Calu3 (cell line): ENCODE measurements at regions not wholly inside any gene's neighbourhood (a gene's known extent, or its start where the extent isn't known, plus 50 kb on each side); places are given as distances from the start of the nearest gene placed in this dataset.

Experiments used
- BruUV-seq: library from RNA; stranded (reverse); fragments of 400-500 nt; replicated peaks from 2 replicates; lab custom pipeline; 2021; lab: Mats Ljungman, UMichigan
- CTCF ChIA-PET: fragments of 300-600 bp; sonication (Branson Sonifier 250); formaldehyde crosslinking; loops from one replicate; lab custom pipeline; 2022; ENCODE audit warnings: antibody characterized with exemption; lab: Charles Lee
- DNase-seq: peaks from one replicate; pipeline ENCODE4 v3.0.0; 2022
- H3K27ac Mint-ChIP-seq: one replicate; pipeline ENCODE4 v1.8.0; 2022; ENCODE audit warnings: mixed read lengths; ENCODE audit not compliant: unreplicated experiment
- H3K27me3 Mint-ChIP-seq: one replicate; pipeline ENCODE4 v1.8.0; 2022; ENCODE audit warnings: mixed read lengths; ENCODE audit not compliant: unreplicated experiment
- H3K36me3 Mint-ChIP-seq: one replicate; pipeline ENCODE4 v1.8.0; 2022; ENCODE audit warnings: mild to moderate bottlenecking, moderate library complexity, mixed read lengths; ENCODE audit not compliant: insufficient read depth, unreplicated experiment
- H3K4me1 Mint-ChIP-seq: one replicate; pipeline ENCODE4 v1.8.0; 2022; ENCODE audit warnings: mild to moderate bottlenecking, low read depth, mixed read lengths; ENCODE audit not compliant: unreplicated experiment
- H3K4me3 Mint-ChIP-seq: one replicate; pipeline ENCODE4 v1.8.0; 2022; ENCODE audit warnings: mild to moderate bottlenecking, low read depth, moderate library complexity, mixed read lengths; ENCODE audit not compliant: unreplicated experiment
- H3K9me3 Mint-ChIP-seq: one replicate; pipeline ENCODE4 v1.8.0; 2022; ENCODE audit warnings: low read depth, mixed read lengths; ENCODE audit not compliant: unreplicated experiment
- intact Hi-C: fragments of 100-400 bp; cut with micrococcal nuclease; formaldehyde crosslinking; loops from one replicate; pipeline ENCODE4 v1.10.0; 2022; ENCODE audit not compliant: unreplicated experiment
- TF ChIP-seq, protein P1 (sequence below): fragments of 200-600 bp; IDR thresholded peaks from one replicate; pipeline ENCODE4 v1.8.0; 2022; ENCODE audit warnings: antibody characterized with exemption; ENCODE audit not compliant: unreplicated experiment

DNA sequence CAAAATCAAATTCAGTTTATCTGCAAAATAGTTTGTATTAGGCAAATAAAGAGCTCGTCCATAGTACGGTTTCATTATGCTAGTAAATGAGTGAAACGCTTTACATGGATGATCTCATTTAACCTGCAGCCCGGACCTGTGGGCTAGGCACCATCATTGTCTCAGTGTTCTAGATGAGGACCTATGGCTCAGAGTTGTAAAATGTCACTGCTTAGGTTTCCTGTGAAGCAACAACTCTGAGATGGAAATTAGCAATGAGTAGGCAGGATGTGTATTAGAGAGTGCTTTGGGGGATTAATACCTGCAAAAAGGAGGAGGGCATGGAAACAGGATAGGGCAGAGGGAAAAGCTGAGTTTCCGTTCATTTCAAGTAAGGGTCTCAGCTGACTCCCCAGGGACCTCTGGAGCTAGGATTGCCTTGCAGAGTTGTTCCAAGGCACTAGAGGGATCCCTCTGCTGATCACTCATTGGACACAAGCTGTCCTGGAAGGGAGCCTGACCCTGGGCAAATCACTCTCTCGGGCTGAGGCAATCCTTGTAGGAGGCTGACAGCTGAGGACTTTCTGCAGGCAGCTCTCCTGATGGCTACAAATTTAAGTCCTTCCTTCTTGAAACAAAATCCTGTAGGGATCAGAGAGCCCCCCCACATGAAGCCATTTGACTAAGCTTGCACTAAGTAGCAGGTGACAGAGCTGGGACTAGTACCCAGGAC, 58.8 kb upstream of the SIX2 start:
- no peak for DNase-seq

More for the DNA sequence above, 58.8 kb upstream of the SIX2 start:
- CTCF ChIA-PET = no interaction called here
- intact Hi-C loops = no loop called here
- Mint-ChIP-seq H3K4me1 (no peaks in the 10 kb centered on the region), H3K9me3 (no peaks in the 10 kb centered on the region), H3K36me3 (no peaks in the 10 kb centered on the region), H3K27ac (no peak overlapping the region), H3K4me3 (no peak overlapping the region), H3K27me3 (peaks cover 14% of the 10 kb centered on the region)
- TF ChIP-seq, protein P1, sequence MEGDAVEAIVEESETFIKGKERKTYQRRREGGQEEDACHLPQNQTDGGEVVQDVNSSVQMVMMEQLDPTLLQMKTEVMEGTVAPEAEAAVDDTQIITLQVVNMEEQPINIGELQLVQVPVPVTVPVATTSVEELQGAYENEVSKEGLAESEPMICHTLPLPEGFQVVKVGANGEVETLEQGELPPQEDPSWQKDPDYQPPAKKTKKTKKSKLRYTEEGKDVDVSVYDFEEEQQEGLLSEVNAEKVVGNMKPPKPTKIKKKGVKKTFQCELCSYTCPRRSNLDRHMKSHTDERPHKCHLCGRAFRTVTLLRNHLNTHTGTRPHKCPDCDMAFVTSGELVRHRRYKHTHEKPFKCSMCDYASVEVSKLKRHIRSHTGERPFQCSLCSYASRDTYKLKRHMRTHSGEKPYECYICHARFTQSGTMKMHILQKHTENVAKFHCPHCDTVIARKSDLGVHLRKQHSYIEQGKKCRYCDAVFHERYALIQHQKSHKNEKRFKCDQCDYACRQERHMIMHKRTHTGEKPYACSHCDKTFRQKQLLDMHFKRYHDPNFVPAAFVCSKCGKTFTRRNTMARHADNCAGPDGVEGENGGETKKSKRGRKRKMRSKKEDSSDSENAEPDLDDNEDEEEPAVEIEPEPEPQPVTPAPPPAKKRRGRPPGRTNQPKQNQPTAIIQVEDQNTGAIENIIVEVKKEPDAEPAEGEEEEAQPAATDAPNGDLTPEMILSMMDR = no peak
- BruUV-seq = no TSS peak
